ENCODE measurements at regions not wholly inside any gene's neighbourhood (a gene's known extent, or its start where the extent isn't known, plus 50 kb on each side); places are given as distances from the start of the nearest gene placed in this dataset.
"Not testable (repeated sequence)": the region's sequence is repeated elsewhere in the genome, so short reads cannot be mapped to it uniquely, and the experiment has no call there.

- no peak for TF ChIP-seq POLR2A (IDR thresholded peaks at IDR 0.05)
- no peak for TF ChIP-seq CTCF (IDR thresholded peaks at IDR 0.05)
- Histone ChIP-seq H3K36me3 (no peaks in the 10 kb centered on the region), H3K4me3 (no peak overlapping the region), H3K27me3 (no peaks in the 10 kb centered on the region), H3K9me3 (no peaks in the 10 kb centered on the region), H3K4me1 (no peaks in the 10 kb centered on the region), H3K27ac (no peak overlapping the region)
- 71% methylated on average over 3 of the region's 4 CpGs for WGBS (ENCODE audit: insufficient coverage, low coverage, low lambda C conversion rate, missing lambda C conversion rate)
- intact Hi-C loops (cut with DNase I) = no loop called here
- DNase-seq (no peak), ATAC-seq (no peak)
These were observed 273.0 kb downstream of the MED10 start for GRCh38 chr5:6105320-6105719.

DNA sequence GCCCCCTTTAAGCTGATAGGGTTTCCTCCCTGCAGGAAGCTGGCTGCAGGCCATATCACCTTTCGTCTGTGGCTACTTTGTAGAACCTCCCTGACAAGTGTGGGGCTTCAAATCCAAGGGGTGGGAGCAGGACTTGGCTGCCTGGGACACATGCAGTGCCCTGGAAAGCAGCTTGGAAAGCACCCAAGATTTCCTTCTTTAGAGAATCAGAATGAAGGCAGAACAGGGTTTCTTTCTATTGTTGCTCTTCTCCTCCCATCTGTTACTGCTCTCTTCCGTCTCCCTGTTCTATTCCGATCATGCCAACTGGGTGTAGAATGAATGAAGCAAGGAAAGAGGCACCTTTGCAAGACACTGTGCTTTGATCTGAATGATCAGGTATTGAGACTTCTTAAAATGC, 282.2 kb downstream of the MED10 start:
- no peaks in the 10 kb centered on the region for H3K36me3 ChIP-seq
- intact Hi-C loops (cut with DNase I) = no loop called here
- H3K9me3 ChIP-seq = no peaks in the 10 kb centered on the region
- no peak overlapping the region for H3K4me3 ChIP-seq
- ATAC-seq (no peak), DNase-seq (no peak)
- H3K4me1 ChIP-seq = no peaks in the 10 kb centered on the region
- WGBS (ENCODE audit: insufficient coverage, low coverage, low lambda C conversion rate, missing lambda C conversion rate) = 68% methylated on average over 3 of the region's 3 CpGs
- TF ChIP-seq POLR2A (IDR thresholded peaks at IDR 0.05) = no peak
- no peak for TF ChIP-seq CTCF (IDR thresholded peaks at IDR 0.05)
- H3K27me3 ChIP-seq = no peaks in the 10 kb centered on the region
- no peak overlapping the region for H3K27ac ChIP-seq

DNA sequence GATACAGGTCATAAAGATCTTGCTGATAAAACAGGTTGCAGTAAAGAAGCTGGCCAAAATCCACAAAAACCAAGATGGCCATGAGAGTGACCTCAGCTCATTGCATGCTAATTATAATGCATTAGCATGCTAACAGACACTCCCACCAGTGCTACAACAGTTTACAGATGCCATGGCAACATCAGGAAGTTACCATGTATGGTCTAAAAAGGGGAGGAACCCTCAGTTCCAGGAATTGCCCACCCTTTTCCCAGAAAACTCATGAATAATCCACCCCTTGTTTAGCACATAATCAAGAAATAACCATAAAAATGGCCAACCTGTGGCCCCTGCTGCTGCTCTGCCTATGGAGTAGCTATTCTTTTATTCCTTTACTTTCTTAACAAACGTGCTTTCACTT, 284.2 kb downstream of the MED10 start:
- 83% methylated on average over 1 of the region's 1 CpG for WGBS (ENCODE audit: insufficient coverage, low coverage, low lambda C conversion rate, missing lambda C conversion rate)
- DNase-seq; H3K9me3 ChIP-seq; H3K4me3 ChIP-seq; H3K4me1 ChIP-seq; H3K27me3 ChIP-seq; H3K36me3 ChIP-seq; ATAC-seq; H3K27ac ChIP-seq; intact Hi-C loops (cut with DNase I): not testable (repeated sequence)

DNA sequence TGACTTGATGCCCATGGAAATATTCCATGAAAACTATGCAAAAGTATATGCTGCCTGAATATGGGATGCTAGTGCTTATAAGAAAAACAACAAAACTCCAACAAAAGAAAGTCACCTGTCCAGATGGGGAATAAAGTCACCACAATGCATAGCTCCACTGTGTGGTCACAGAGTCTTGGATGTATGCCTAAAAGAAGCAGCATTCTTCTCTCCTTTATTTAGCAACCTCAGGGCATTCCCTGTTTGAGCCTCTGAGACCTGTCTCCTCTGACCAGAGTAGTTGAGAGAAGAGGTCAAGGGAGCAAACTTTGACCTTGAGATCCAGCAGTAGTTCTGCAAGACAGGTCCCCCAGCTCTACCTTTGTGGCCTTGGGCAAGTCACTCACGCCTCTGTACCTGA, 287.5 kb downstream of the MED10 start:
- Histone ChIP-seq H3K4me1 (no peaks in the 10 kb centered on the region), H3K27me3 (no peaks in the 10 kb centered on the region), H3K4me3 (no peak overlapping the region), H3K9me3 (no peaks in the 10 kb centered on the region), H3K36me3 (no peaks in the 10 kb centered on the region), H3K27ac (no peak overlapping the region)
- no peak for DNase-seq
- intact Hi-C loops (cut with DNase I) = no loop called here
- TF ChIP-seq CTCF (IDR thresholded peaks at IDR 0.05) = no peak
- TF ChIP-seq POLR2A (IDR thresholded peaks at IDR 0.05) = no peak
- ATAC-seq = no peak
- 80% methylated on average over 1 of the region's 1 CpG for WGBS (ENCODE audit: insufficient coverage, low coverage, low lambda C conversion rate, missing lambda C conversion rate)

DNA sequence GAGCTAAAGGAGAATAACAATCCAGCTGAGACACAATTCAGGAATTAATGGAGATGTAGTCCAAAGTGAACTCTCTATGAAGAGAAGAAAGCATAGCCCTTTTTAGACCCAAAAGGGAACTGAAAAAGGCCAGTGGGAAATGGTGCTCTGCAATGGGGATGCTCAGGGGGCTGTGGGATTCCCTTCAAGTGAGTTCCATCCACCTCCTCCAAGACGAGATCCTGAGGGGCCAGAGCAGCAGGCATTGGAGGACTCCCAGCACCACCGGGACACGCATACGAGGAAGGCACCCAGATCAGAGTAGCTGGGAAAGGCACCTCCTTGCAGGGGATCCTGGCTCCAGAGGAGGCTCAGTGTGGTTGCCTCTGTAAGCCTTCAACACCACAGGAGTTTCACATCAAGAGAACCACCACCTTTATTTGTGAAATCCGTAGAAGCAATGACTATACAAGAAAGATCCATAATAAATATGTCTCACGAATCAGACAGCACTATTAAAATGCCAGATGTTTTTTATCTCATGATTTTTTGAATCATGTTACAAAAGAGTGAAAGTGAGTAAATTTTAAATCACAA, 288.2 kb downstream of the MED10 start:
- Histone ChIP-seq H3K27me3 (no peaks in the 10 kb centered on the region), H3K36me3 (no peaks in the 10 kb centered on the region), H3K9me3 (no peaks in the 10 kb centered on the region), H3K4me3 (no peak overlapping the region), H3K4me1 (no peaks in the 10 kb centered on the region), H3K27ac (no peak overlapping the region)
- intact Hi-C loops (cut with DNase I) = no loop called here
- ATAC-seq (no peak), DNase-seq (no peak)
- WGBS (ENCODE audit: insufficient coverage, low coverage, low lambda C conversion rate, missing lambda C conversion rate) = 75% methylated on average over 5 of the region's 6 CpGs
- TF ChIP-seq POLR2A (IDR thresholded peaks at IDR 0.05) (no peak), CTCF (IDR thresholded peaks at IDR 0.05) (no peak)
